ENCODE measurements at regions not wholly inside any gene's neighbourhood (a gene's known extent, or its start where the extent isn't known, plus 50 kb on each side); places are given as distances from the start of the nearest gene placed in this dataset.

DNA sequence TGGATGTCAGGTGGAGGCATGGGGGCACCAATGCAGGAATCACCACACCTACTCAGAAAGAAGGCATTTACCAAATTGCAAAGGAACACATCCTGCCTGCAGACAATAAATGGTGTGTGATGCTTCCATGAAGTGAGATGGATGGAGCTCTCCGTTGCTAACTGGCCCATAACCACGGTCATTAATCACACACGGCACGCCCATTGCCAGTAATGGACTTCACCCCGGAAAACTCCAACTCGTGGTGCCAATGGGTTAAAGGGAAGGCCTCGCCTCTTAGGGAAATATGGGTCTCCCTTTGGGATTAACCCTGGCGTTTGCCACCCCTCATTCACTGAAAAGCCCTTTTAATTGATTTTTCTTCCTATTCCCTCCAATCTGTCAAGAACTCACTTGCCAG, 443.1 kb upstream of the DAB1 start:
- no peak for DNase-seq (ENCODE audit: low read depth)

DNA sequence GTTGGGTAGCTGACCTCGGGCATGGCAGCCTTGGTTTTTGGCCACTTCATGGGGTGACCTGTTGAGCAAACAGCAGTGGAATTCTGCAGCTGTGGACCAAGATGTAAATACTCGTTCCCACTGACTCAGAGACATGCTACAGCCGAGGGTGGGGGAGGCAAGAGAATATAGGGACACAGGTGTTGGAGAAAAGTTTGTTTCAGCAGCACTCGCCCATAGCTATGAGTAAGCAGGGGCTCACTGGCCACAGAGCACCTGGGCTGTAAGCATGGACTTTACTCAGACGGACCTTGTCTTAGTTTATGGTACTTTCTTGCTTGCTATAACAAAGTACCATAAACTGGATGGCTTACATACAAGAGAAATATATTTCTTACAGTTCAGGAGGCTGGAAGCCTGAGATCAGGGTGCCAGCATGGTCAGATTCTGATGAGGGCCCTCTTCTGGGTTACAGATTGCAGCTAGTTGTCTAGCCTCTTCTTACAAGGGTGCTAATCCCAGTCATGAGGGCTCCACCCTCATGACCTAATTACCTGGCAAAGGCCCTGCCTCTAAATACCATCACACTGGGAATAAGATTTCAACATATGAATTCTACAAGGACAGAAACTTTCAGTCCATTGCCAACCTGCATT, 437.2 kb upstream of the DAB1 start:
- DNase-seq (ENCODE audit: low read depth) = no peak

DNA sequence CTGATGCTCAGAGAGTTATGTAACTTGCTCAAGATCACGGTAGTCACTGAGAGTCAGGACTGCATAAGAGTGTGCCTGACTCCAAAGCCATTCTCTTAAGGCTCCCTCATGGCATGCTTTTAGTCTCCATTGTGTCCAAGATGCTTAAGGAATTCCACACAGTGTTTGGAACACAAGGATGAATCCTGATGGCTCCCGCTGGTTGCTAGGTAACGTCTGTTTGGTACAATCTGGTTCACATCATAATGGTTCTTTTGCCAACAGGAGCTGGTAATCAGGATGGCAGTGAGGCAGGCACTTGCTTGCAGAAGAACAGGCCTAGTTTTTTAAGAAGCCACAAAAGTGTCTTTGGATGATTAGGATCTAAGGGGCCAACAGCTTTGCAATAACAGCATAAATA, 436.5 kb upstream of the DAB1 start:
- DNase-seq (ENCODE audit: low read depth) = no peak

- DNase-seq (ENCODE audit: low read depth) = no peak
These were observed 434.9 kb upstream of the DAB1 start for GRCh38 chr1:57858740-57859139.

DNA sequence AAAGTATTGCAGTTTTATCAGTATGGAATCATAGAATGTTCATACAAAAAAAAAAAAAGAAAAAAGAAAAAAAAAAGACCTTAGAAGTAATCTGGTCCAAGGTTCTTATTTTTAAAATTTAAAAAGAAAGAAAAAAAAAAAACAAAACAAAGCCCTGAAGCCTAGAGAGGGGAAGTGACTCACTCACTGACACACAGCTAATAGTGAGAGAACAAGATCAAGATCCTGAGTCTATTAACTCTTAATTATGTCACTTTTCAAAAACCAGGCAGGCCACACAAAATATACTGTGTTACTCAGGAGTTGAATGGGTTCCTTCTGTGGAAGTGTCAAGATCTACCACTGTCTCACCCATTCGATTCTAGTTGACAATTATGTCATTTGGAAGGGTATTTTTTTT, 433.9 kb upstream of the DAB1 start:
- DNase-seq (ENCODE audit: low read depth) = no peak

- no peak for DNase-seq (ENCODE audit: low read depth)
These were observed 430.6 kb upstream of the DAB1 start for GRCh38 chr1:57854436-57854835.

DNA sequence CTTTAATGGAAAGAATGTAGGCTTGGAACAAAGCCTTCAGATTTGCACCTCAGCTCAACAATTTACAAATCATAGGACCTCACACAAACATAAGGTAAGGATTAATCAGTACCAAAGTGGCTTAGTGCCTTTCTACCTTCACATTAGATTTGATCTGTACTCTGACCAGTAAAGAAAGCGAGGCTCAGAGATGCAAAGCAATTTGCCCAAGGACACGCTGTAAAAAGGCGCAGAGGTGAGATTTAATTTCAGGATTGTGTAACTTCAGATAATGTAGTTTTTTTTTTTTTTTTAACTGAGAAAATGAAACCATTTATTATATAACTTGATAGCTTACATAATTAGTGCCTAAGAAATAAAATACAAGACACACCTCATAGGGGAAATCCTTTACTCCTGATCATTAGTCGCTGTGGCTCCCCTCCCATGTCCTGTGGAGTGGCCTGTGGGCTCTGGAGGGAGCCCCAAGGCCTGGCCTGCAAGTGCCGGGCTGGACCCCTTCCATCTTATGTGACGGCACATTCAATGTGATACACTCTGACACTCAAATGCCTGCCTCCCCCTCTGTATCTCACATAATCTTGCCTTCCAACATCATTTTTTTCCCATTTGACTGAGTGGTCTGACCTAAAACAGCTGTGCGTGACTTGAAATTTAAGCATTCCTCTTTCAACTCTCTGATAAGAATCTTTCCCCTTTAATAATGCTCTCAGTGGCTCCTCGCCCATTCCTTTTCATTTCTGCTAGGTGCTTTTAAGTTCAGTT, 426.5 kb upstream of the DAB1 start:
- no peak for DNase-seq (ENCODE audit: low read depth)

DNA sequence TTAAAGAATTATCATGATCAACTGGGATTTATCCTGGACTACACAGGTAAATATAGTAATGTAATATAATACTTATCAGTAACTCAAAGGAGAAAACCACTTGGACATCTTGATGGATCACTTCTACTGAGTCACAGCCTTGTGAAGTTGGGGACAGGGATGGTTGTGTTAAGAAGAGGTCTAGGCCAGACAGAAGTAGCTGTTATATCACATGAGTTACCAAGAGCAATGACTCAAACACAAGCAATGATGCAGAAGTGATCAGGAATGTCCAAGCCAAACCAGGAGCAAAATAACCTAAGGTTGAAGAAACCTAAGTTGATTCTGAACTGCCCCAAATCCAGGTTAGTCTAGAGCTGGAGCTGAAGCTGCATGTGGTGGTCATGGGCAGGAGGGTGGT, 424.5 kb upstream of the DAB1 start:
- DNase-seq (ENCODE audit: low read depth) = no peak

DNA sequence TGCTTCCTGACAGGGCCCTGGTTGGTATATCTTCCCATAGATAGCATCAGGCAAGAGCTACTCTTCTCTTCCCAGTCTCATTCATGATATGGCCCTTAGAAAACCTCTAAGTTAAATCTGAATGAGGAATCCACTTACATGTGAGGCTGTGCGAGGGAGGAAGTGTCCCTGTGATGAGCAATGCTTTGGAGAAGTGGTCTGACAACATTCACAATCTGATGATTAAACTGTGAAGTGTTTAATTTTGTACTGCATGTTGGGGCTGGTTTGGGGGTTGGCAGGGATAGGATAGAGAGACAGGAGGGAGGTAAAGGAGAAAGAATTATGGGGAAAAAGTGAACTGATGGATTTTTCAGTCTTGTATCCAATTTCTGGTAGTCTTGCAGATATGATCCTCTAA, 421.2 kb upstream of the DAB1 start:
- no peak for DNase-seq (ENCODE audit: low read depth)

GRCh38 chr1:57844382-57844980, 420.6 kb upstream of the DAB1 start:
- DNase-seq (ENCODE audit: low read depth) = no peak

DNA sequence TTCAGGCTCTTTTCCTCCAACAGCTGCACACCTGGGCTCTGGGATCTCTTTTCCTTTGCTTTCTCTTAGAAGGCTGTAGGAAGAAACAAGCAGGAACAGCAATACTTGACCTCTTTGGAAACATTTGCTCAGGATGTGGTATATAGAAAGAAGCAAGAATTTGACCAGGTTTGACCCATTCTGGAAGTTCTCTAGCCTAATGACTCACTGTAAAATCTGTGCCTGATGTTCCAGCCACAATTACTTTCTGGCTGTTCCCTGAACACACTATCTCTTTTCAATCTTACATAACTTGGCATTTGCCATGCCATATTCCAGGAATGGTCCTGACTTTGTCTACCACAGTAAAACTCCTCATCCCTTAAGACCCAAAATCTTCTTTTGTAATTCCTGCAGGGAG, 419.9 kb upstream of the DAB1 start:
- no peak for DNase-seq (ENCODE audit: low read depth)

DNA sequence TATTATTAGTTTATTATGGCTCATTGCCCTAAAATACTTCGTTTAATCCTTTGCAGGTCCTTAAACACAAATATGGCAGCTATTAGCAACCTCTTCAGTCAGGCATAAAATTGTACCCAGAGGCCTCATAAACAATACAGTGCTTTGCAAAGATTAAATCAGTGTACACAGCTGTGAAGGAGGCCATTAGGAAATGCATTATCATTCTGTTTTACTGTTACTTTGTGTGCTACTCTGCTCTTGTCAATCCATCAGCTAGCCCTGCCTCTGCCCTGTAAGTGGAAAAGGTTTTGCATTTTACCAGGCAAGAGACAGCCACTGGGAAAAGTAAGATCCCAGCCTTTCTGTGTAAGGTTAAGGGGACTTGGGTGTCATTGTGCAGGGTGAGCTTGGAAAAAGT, 415.7 kb upstream of the DAB1 start:
- DNase-seq (ENCODE audit: low read depth) = no peak

- DNase-seq (ENCODE audit: low read depth) = no peak
These were observed 415.2 kb upstream of the DAB1 start for GRCh38 chr1:57839067-57839466.

- DNase-seq (ENCODE audit: low read depth) = no peak
These were observed 411.8 kb upstream of the DAB1 start for GRCh38 chr1:57835620-57836019.

DNA sequence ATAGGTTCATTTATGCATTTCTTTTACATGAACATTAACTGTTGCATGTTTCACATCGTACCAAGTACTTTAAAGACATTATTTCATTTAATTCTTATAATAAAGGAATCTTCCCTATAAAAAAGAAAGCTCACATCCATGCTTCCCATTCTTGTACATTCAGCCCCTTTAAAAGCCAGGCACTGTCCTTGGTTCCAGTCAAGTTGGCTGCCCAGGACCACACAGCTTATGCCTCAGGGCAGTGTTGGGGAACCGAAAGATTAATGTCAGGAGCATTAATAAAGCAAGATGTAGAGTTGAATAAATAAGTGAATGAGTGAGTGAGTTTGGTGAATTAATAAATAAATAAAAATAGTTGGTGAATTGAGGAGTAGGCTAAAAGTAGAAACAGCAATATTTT, 409.4 kb upstream of the DAB1 start:
- DNase-seq (ENCODE audit: low read depth) = no peak

DNA sequence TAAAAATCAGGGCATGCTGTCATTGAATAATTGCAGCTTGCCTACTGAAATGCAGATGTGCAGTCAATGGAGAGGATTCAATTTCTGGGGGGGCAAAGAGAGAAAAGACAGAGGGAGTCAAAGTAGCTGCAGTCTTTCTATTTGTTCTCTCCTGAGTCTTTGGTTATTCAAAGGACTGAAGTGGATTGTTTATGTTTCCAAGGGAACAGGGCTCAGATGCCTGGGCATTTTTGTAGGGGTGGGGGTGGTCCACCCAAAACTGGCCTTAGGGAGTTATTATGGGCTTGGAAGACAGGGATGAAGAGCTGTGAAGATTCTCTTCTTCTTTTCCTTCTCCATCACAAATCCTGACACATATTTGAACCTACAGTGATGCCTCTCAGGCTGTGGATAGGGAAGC, 408.8 kb upstream of the DAB1 start:
- no peak for DNase-seq (ENCODE audit: low read depth)

GRCh38 chr1:57831624-57832023, 407.8 kb upstream of the DAB1 start:
- no peak for DNase-seq (ENCODE audit: low read depth)

DNA sequence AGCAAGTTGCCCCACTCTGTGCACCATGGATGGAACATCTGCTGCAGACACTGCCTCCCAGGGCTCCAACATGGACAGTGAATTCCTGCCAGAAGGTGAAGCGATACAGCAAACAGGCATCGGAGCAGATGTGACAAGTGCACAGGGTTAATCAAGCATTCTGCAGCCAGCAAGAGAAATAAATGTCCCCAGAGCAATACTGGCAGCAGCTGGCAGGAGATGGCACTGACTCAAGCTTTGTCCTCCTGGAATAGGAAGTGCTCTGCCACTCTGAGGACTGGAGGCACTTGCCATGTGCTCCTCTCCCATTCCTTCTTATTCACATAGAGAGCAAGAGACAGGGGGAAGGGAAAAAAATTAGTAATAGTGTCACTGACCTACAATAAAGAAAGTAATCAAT, 402.7 kb upstream of the DAB1 start:
- no peak for DNase-seq (ENCODE audit: low read depth)

GRCh38 chr1:57824535-57824934, 400.7 kb upstream of the DAB1 start:
- DNase-seq (ENCODE audit: low read depth) = no peak

- DNase-seq (ENCODE audit: low read depth) = no peak
These were observed 396.7 kb upstream of the DAB1 start for GRCh38 chr1:57820356-57821095.

DNA sequence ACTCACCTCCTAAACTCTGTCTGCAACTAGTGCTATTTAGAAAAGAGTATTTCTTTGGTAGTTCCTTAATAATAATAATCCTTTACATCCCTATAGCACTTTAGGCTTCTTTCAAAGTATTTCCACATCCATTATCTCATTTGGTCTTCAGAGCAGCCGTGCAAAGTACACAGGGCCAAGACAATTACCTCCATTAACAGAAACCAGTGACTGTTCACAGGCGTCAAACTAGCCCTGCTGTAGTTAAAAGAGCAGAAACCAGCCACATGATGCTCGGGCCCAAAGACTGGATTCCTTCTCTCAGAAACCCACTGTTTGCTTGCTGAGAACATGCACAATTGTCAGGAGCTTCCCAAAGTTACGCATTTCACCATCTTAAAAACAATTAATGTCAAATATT, 396.0 kb upstream of the DAB1 start:
- DNase-seq (ENCODE audit: low read depth) = no peak

- no peak for DNase-seq (ENCODE audit: low read depth)
These were observed 379.7 kb upstream of the DAB1 start for GRCh38 chr1:57803586-57803985.

DNA sequence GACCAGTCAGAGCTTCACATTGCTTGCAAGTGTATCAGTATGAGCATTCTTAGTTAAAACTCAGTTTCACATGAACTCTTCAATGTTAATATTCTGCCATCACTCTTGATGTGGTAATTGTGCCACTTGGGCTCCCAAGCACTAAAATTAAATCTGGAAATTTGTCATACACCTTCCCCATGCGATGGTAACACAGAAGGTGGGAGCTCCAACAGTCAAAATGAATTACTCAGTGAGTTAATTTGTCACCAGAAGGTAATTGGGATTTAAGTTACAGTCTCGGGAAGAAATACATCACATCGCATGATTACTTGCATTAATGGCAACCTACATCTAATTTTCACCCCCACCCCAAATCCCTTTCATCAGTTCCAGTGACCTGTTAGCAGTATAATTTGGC, 376.5 kb upstream of the DAB1 start:
- DNase-seq (ENCODE audit: low read depth) = no peak
